ENCODE measurements at regions not wholly inside any gene's neighbourhood (a gene's known extent, or its start where the extent isn't known, plus 50 kb on each side); places are given as distances from the start of the nearest gene placed in this dataset.
"Not testable (repeated sequence)": the region's sequence is repeated elsewhere in the genome, so short reads cannot be mapped to it uniquely, and the experiment has no call there.

- DNase-seq (no peak), ATAC-seq (ENCODE audit: low FRiP score) (no peak)
- intact Hi-C loops (cut with DNase I), result no loop called here
- Histone ChIP-seq H3K27ac (ENCODE audit: low read depth in 1 of 2, low read length in 2 of 2) (no peak overlapping the region), H3K36me3 (ENCODE audit: control insufficient read depth in 1 of 2, insufficient read depth in 2 of 2, low read length in 1 of 2) (no peaks in the 10 kb centered on the region), H3K27me3 (ENCODE audit: control insufficient read depth in 1 of 2, insufficient read depth in 2 of 2, low read length in 1 of 2) (no peaks in the 10 kb centered on the region), H3K9me3 (ENCODE audit: control insufficient read depth, low read length) (no peaks in the 10 kb centered on the region), H3K4me3 (ENCODE audit: low read length in 2 of 2) (no peak overlapping the region), H3K4me1 (ENCODE audit: control insufficient read depth in 1 of 2, insufficient read depth in 2 of 2, low read length in 2 of 2) (no peaks in the 10 kb centered on the region)
Observed at GRCh38 chr4:72205298-72205697, 173.5 kb downstream of the NPFFR2 start.

GRCh38 chr4:72205831-72206230, 174.0 kb downstream of the NPFFR2 start:
- ATAC-seq (ENCODE audit: low FRiP score), result no peak
- DNase-seq, result no peak
- Histone ChIP-seq H3K36me3 (ENCODE audit: control insufficient read depth in 1 of 2, insufficient read depth in 2 of 2, low read length in 1 of 2) (no peaks in the 10 kb centered on the region), H3K27me3 (ENCODE audit: control insufficient read depth in 1 of 2, insufficient read depth in 2 of 2, low read length in 1 of 2) (no peaks in the 10 kb centered on the region), H3K4me1 (ENCODE audit: control insufficient read depth in 1 of 2, insufficient read depth in 2 of 2, low read length in 2 of 2) (no peaks in the 10 kb centered on the region), H3K9me3 (ENCODE audit: control insufficient read depth, low read length) (no peaks in the 10 kb centered on the region), H3K27ac (ENCODE audit: low read depth in 1 of 2, low read length in 2 of 2) (no peak overlapping the region), H3K4me3 (ENCODE audit: low read length in 2 of 2) (no peak overlapping the region)
- 39 to 48% methylated on average over 3 of the region's 3 CpGs for WGBS, 2 donors
- intact Hi-C loops (cut with DNase I), result no loop called here

- H3K27me3 ChIP-seq (ENCODE audit: control insufficient read depth in 1 of 2, insufficient read depth in 2 of 2, low read length in 1 of 2), result no peaks in the 10 kb centered on the region
- ATAC-seq (ENCODE audit: low FRiP score) (no peak), DNase-seq (no peak)
- no peaks in the 10 kb centered on the region for H3K36me3 ChIP-seq (ENCODE audit: control insufficient read depth in 1 of 2, insufficient read depth in 2 of 2, low read length in 1 of 2)
- H3K27ac ChIP-seq (ENCODE audit: low read depth in 1 of 2, low read length in 2 of 2), result no peak overlapping the region
- intact Hi-C loops (cut with DNase I), result no loop called here
- no peaks in the 10 kb centered on the region for H3K9me3 ChIP-seq (ENCODE audit: control insufficient read depth, low read length)
- H3K4me1 ChIP-seq (ENCODE audit: control insufficient read depth in 1 of 2, insufficient read depth in 2 of 2, low read length in 2 of 2), result no peaks in the 10 kb centered on the region
- H3K4me3 ChIP-seq (ENCODE audit: low read length in 2 of 2), result no peak overlapping the region
Observed at GRCh38 chr4:72207196-72207595, 175.4 kb downstream of the NPFFR2 start.

- Histone ChIP-seq H3K9me3 (ENCODE audit: control insufficient read depth, low read length) (no peaks in the 10 kb centered on the region), H3K4me1 (ENCODE audit: control insufficient read depth in 1 of 2, insufficient read depth in 2 of 2, low read length in 2 of 2) (no peaks in the 10 kb centered on the region), H3K36me3 (ENCODE audit: control insufficient read depth in 1 of 2, insufficient read depth in 2 of 2, low read length in 1 of 2) (no peaks in the 10 kb centered on the region), H3K4me3 (ENCODE audit: low read length in 2 of 2) (no peak overlapping the region), H3K27me3 (ENCODE audit: control insufficient read depth in 1 of 2, insufficient read depth in 2 of 2, low read length in 1 of 2) (no peaks in the 10 kb centered on the region), H3K27ac (ENCODE audit: low read depth in 1 of 2, low read length in 2 of 2) (no peak overlapping the region)
- ATAC-seq (ENCODE audit: low FRiP score) (no peak), DNase-seq (no peak)
- intact Hi-C loops (cut with DNase I), result no loop called here
- WGBS, 2 donors, result 26 to 31% methylated on average over 3 of the region's 3 CpGs
Observed at GRCh38 chr4:72208421-72209075, 176.7 kb downstream of the NPFFR2 start.

- peak; percentile 36 for ATAC-seq (ENCODE audit: low FRiP score)
- no peak overlapping the region for H3K4me3 ChIP-seq (ENCODE audit: low read length in 2 of 2)
- DNase-seq, result no peak
- no peaks in the 10 kb centered on the region for H3K4me1 ChIP-seq (ENCODE audit: control insufficient read depth in 1 of 2, insufficient read depth in 2 of 2, low read length in 2 of 2)
- H3K27me3 ChIP-seq (ENCODE audit: control insufficient read depth in 1 of 2, insufficient read depth in 2 of 2, low read length in 1 of 2), result no peaks in the 10 kb centered on the region
- no peak overlapping the region for H3K27ac ChIP-seq (ENCODE audit: low read depth in 1 of 2, low read length in 2 of 2)
- no peaks in the 10 kb centered on the region for H3K9me3 ChIP-seq (ENCODE audit: control insufficient read depth, low read length)
- intact Hi-C loops (cut with DNase I), result no loop called here
- H3K36me3 ChIP-seq (ENCODE audit: control insufficient read depth in 1 of 2, insufficient read depth in 2 of 2, low read length in 1 of 2), result no peaks in the 10 kb centered on the region
Observed at GRCh38 chr4:72209600-72209999, 177.8 kb downstream of the NPFFR2 start.

GRCh38 chr4:72213763-72214162, 182.0 kb downstream of the NPFFR2 start:
- H3K27ac ChIP-seq (ENCODE audit: low read depth in 1 of 2, low read length in 2 of 2); intact Hi-C loops (cut with DNase I); H3K4me1 ChIP-seq (ENCODE audit: control insufficient read depth in 1 of 2, insufficient read depth in 2 of 2, low read length in 2 of 2); H3K4me3 ChIP-seq (ENCODE audit: low read length in 2 of 2); H3K27me3 ChIP-seq (ENCODE audit: control insufficient read depth in 1 of 2, insufficient read depth in 2 of 2, low read length in 1 of 2); DNase-seq; ATAC-seq (ENCODE audit: low FRiP score); H3K36me3 ChIP-seq (ENCODE audit: control insufficient read depth in 1 of 2, insufficient read depth in 2 of 2, low read length in 1 of 2); H3K9me3 ChIP-seq (ENCODE audit: control insufficient read depth, low read length): not testable (repeated sequence)
- WGBS, 2 donors, result 84 to 85% methylated on average over 5 of the region's 5 CpGs

GRCh38 chr4:72215198-72215597, 183.4 kb downstream of the NPFFR2 start:
- Histone ChIP-seq H3K27ac (ENCODE audit: low read depth in 1 of 2, low read length in 2 of 2) (no peak overlapping the region), H3K9me3 (ENCODE audit: control insufficient read depth, low read length) (no peaks in the 10 kb centered on the region), H3K4me3 (ENCODE audit: low read length in 2 of 2) (no peak overlapping the region), H3K4me1 (ENCODE audit: control insufficient read depth in 1 of 2, insufficient read depth in 2 of 2, low read length in 2 of 2) (no peaks in the 10 kb centered on the region), H3K27me3 (ENCODE audit: control insufficient read depth in 1 of 2, insufficient read depth in 2 of 2, low read length in 1 of 2) (no peaks in the 10 kb centered on the region), H3K36me3 (ENCODE audit: control insufficient read depth in 1 of 2, insufficient read depth in 2 of 2, low read length in 1 of 2) (no peaks in the 10 kb centered on the region)
- WGBS, 2 donors, result 43 to 56% methylated on average over 2 of the region's 2 CpGs
- intact Hi-C loops (cut with DNase I), result no loop called here
- DNase-seq (no peak), ATAC-seq (ENCODE audit: low FRiP score) (no peak)

- Histone ChIP-seq H3K9me3 (ENCODE audit: control insufficient read depth, low read length) (no peaks in the 10 kb centered on the region), H3K36me3 (ENCODE audit: control insufficient read depth in 1 of 2, insufficient read depth in 2 of 2, low read length in 1 of 2) (no peaks in the 10 kb centered on the region), H3K27ac (ENCODE audit: low read depth in 1 of 2, low read length in 2 of 2) (no peak overlapping the region), H3K4me1 (ENCODE audit: control insufficient read depth in 1 of 2, insufficient read depth in 2 of 2, low read length in 2 of 2) (no peaks in the 10 kb centered on the region), H3K4me3 (ENCODE audit: low read length in 2 of 2) (no peak overlapping the region), H3K27me3 (ENCODE audit: control insufficient read depth in 1 of 2, insufficient read depth in 2 of 2, low read length in 1 of 2) (no peaks in the 10 kb centered on the region)
- intact Hi-C loops (cut with DNase I), result no loop called here
- WGBS, 2 donors, result 86 to 88% methylated on average over 7 of the region's 7 CpGs
- ATAC-seq (ENCODE audit: low FRiP score), result no peak
- no peak for DNase-seq
Observed at GRCh38 chr4:72216539-72217277, 184.9 kb downstream of the NPFFR2 start.

- no peaks in the 10 kb centered on the region for H3K9me3 ChIP-seq (ENCODE audit: control insufficient read depth, low read length)
- no peaks in the 10 kb centered on the region for H3K4me1 ChIP-seq (ENCODE audit: control insufficient read depth in 1 of 2, insufficient read depth in 2 of 2, low read length in 2 of 2)
- ATAC-seq (ENCODE audit: low FRiP score) (no peak), DNase-seq (no peak)
- no peaks in the 10 kb centered on the region for H3K36me3 ChIP-seq (ENCODE audit: control insufficient read depth in 1 of 2, insufficient read depth in 2 of 2, low read length in 1 of 2)
- H3K27me3 ChIP-seq (ENCODE audit: control insufficient read depth in 1 of 2, insufficient read depth in 2 of 2, low read length in 1 of 2), result no peaks in the 10 kb centered on the region
- no peak overlapping the region for H3K4me3 ChIP-seq (ENCODE audit: low read length in 2 of 2)
- no peak overlapping the region for H3K27ac ChIP-seq (ENCODE audit: low read depth in 1 of 2, low read length in 2 of 2)
- intact Hi-C loops (cut with DNase I), result no loop called here
Observed at GRCh38 chr4:72218953-72219352, 187.2 kb downstream of the NPFFR2 start.

Measured in aorta (tissue), 5 donors.